CD4-positive, alpha-beta T cell treated with Interleukin-1 beta for 1 hour (primary cell): ENCODE measurements at regions not wholly inside any gene's neighbourhood (a gene's known extent, or its start where the extent isn't known, plus 50 kb on each side); places are given as distances from the start of the nearest gene placed in this dataset.
"Not testable (repeated sequence)": the region's sequence is repeated elsewhere in the genome, so short reads cannot be mapped to it uniquely, and the experiment has no call there.

Experiments used
- DNase-seq, 2 donors: peaks; one replicate each; pipeline ENCODE4 v3.0.0-alpha.2; 2020 to 2022

DNA sequence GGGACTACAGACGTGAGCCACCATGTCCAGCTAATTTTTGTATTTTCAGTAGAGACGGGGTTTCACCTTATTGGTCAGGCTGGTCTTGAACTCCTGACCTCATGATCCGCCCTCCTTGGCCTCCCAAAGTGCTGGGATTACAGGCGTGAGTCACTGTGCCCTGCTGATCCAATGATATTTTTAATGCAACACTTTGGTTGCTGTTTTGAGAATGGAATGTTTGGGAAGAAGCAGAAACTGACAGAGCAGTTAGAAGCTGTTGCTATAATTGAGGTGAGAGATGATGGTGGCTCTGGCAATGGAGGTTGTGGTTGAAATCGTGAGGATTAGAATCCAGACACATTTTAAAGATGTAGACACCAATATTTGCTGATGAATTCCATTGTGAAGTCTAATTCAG, 1209.9 kb upstream of the GOT2 start:
- DNase-seq, result not testable (repeated sequence)

DNA sequence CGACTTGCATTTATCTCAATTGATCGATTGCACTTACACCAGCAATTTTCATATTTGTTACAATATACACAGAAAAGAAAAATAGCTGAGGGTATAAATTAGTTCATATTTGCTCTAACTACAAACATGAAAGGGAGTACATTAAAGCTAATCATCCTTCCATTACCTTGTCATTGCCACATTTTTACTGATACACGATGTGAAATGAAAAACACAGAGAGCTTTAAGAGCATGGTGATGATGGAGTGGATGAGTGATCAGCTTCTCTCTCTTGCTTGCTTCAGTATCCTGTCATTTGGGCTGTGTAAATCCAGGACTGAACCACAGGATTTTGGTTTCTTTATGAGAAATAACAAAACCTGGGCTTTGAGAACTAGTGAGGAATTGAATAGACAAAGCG, 1207.5 kb upstream of the GOT2 start:
- DNase-seq, result no peak

DNA sequence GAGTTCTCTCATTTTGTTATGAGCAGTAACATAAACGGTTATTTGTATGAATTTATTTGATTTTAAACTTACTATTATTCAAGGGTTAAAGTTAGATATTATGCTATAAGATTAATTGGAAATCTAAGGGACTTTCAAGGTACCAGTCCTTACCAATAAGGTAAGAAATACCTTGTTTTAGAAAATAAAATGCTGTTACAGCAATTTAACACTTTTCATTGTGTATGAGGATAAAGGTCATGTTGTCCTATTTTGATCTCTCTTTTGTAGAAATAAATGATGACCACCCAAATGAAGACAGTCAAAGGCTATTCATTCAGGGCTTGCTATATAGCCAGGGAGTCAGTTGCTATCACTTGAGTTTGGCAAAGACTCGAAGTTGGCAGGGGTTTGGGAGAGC, 1185.9 kb upstream of the GOT2 start:
- DNase-seq, result no peak

DNA sequence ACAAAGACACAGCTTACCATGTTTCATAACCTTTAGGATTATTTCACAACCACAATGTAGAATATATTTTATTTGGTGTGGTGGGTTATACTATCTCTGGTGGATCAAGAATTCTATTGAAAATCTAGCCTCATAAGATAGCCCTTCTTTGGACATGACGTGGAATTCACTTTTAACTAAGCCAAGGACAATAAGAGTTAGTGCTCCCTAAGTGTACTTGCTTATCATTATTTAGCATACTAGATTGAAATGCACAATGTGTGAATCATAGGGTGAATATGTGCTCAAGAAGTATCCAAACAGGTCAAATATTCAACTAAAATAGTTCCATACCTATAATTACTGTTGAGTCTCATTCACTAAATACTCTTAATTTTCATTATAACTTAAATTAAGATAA, 1179.5 kb upstream of the GOT2 start:
- DNase-seq, result no peak

DNA sequence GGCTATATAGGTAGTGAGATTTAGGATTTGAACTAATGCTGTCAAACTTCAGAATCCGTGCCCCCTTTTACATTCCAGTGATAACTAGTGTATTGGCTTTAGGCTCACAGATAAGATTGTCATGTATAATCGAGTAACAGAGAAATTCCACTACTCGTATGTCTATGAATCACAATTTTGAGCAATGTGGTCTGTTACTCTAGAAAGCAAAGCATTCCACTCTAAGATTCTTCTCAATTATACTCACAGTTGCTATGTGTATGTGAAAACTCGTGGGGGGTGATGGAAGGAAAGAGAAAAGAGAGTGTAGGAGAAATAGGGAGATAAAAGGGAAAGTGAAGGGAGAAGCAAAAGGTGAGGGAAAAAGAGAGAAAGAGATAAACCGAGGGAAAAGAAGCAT, 1175.1 kb upstream of the GOT2 start:
- no peak for DNase-seq

DNA sequence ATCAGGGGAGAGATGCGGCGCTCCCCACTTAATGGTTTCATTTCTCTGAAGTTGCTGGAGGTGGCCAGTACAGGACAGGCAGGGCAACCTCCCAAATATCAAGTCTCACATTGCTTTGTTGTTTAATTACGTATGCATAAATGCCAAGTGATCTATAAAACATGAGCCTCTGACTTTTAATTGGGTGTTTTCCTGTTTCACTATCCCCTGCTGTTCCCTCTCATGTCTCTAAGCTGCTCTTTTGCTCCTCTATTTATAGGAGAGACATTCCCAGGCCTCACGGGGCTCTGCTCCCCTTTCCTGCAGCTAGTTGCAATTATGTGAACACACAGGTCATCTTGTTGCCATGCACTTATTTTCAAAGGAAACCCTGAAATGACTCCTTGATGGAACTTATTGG, 1173.5 kb upstream of the GOT2 start:
- DNase-seq, result no peak

DNA sequence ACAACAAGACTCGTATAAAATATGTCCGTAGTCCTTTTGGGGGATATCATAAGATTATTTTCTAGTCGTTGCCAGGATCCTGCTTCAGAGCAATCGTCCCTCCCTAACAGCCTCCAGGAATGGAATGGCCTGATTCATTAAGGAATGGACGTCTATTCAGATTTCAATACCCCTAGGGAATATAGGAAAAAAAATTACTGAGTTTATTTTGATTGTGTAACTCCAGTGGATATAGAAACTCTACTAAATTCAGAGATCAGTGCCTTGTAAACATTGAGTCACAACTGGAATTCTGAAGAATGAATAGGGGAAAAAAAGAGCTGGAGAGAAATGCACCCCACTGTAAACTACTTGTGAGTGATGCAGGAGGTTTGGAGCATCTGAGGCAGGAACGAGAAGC, 1171.5 kb upstream of the GOT2 start:
- no peak for DNase-seq

DNA sequence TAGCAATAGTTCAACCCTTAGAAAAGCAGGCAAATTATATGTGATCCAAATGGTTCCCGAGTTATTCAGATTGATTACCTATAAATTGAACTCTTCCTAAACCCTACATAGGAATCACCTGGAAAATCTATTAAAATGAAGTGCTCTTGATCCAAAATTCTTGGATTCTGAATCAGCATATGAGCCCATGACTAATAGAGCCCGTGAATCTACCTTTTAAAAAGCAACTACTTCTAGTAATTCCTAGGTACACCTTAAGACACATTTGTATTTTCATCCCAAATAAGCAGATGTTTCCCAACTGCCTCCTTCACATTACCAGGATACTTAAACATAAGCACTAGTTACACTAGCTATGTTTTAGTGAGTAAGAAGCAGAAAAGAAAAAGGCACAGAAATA, 1171.0 kb upstream of the GOT2 start:
- no peak for DNase-seq

DNA sequence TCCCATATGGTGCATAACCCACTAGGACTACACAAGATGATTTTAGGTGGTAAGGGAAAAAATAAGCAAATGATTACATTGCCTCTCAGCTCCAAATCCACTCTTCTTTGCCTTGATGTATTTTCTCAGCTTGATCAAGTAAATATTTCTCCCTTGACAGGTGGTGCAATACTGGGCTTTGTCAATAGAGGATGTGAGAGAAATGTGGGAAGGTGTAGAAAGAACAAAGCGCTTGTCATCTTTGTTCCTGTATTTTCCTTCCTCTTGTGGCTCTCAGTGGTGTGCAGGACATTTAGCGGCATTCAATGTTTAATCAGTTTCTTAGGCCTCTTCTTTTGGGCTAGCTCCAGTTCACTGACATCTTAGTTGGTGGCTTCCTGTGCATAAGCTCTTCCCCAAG, 1165.8 kb upstream of the GOT2 start:
- no peak for DNase-seq

DNA sequence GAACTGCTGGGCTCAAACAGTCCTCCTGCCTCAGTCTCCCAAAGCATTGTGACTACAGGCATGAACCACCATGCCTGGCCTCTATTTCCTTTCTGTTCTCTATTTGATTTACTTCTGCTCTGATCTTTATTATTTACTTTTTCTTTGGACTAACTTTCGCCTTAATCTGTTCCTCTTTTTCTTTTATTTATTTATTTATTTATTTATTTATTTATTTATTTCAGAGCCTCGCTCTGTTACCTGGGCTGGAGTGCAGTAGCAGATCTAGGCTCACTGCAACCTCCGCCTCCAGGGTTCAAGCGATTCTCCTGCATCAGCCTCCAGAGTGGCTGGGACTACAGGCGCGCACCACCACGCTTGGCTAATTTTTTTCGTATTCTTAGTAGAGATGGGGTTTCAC, 1158.3 kb upstream of the GOT2 start:
- DNase-seq, result no peak

DNA sequence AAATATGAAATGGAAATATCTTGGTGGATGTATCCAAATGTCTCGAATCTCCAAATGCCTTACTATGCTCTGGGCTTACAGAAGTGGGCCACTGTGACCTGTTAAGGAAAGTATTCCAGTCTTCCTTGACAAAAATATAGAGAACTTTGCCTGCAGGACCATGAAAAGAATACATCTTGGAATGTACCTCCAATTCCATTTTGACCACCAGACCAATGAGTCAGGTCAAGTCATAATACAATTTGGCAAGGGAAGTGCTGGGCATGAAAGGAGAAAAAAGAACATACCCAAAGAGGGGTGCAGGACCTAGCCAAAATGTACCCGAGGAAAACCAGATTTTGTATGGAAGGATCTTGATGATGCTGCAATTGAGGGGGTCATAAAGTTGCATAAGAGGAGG, 1153.7 kb upstream of the GOT2 start:
- DNase-seq, result no peak

DNA sequence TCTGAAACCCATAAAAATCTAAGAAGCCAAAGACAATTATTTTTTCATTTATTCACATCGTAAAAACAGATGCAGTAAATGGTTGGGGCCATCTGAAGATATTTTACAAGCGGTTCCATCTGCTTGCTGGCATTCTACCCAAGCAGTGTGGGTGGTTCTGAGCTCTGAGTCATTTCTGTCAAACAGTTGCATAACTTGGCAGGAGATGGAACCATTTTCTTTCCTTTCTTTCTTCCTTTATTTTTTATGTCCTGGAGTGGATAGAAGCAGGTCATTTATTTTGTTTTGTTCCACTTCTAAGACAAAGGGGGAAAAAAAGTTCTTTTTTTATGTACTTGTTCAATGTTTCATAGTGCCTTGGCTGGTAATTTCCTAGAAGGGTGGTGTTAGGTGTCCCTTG, 1151.9 kb upstream of the GOT2 start:
- no peak for DNase-seq

DNA sequence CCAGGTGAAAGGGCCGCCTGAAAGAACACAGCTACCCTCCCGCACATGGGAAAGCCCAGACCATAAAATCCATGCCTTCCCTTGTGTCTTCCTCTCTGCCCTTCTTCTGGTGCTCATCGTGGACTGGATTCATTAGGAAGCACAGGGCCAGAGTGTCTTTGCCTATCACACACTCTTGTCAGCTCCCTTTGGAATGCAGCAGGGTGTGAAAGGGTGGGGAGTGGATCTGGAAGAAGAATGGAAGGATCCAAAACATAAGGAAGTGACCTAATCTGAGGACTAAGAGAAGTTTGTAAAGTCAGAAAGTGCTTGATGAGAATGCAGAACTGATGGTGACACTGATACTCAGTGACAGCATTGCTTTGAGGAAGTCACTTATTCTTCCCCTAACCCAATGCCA, 1147.3 kb upstream of the GOT2 start:
- DNase-seq, result no peak

DNA sequence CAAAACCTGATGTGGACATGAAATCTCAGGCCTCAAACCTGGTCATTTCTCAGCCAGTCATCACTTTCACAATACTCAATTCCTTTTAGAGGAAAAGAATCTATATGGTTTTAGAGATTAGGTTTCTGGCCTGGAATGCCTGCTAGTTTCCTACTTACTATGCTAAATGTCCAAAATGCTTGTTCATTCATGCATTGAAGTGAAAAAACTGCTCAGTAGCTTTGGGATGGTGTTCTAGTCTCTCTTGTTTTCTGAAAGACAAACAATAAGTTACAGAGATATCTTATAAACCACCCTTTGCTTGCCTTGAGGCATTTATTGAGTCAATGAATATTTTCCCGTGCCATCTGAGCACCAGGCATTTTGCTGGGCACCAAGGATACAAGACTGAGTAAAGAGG, 1146.5 kb upstream of the GOT2 start:
- DNase-seq, result no peak

DNA sequence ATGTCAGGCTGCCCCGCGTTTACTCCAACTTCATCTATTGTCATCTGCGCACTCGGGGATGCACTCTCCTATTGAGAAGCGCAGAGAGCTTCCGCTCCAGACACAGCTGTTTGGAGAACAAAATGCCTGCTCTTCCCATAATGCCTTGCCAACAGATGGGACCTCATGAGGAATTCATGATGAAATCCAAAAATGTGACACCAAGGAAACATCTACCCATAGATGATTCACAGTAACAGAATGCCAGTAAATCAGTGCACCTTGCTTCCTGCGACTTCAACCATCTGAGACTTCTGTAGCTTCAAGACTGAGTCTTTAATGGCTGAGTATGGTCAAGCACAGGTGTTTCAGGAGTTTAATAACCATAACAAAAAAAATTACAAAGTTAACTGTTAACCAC, 1144.9 kb upstream of the GOT2 start:
- DNase-seq, result no peak

DNA sequence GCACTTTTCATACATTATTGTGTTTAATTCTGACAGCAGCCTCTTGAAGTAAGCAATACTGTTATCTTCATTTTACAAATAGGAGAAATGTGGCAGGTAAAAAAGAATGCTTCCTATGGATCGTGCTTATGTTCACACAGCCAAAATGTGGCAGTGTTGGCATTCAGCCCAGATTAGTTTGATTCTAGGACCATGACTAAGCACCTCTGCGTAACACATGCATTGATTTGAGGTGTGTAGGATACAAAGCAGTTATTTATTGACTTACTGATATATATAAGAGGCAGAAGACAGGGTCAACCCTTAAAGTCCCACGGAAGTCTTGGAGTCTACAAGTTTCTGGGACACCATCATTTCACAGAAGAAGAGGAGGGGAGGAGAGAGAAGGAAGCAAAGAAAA, 1144.4 kb upstream of the GOT2 start:
- no peak for DNase-seq

DNA sequence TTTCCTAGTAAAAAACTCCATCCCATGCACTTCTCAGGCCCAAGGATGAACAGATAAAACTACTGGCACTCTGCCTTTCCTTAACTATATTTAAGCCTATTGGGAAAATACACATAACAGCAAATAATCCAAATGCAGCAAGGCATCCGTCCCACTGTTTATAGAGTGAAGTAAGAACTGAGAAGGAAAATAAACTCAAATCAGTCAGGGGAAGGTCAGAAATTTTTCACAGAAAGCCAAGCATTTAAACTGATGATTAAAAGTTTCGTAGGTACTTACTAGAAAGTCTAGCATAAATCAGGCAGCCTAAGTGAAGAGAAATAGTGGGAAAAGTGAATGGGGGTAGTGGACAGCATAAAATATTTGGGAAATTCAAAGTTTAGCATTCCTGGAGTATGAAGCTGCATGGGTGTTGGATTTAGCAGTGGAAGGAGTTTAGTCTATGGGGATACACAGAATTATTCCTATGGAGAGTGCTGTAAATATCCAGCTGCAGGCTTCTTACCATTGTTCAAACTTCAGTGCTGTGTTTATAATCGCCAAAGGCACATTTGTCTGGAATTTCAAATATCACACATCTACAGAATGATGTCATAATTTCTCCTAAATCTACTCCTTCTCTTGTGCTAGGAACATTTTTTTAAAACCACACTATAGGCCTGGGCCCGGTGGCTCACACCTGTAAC, 1131.0 kb upstream of the GOT2 start:
- no peak for DNase-seq

DNA sequence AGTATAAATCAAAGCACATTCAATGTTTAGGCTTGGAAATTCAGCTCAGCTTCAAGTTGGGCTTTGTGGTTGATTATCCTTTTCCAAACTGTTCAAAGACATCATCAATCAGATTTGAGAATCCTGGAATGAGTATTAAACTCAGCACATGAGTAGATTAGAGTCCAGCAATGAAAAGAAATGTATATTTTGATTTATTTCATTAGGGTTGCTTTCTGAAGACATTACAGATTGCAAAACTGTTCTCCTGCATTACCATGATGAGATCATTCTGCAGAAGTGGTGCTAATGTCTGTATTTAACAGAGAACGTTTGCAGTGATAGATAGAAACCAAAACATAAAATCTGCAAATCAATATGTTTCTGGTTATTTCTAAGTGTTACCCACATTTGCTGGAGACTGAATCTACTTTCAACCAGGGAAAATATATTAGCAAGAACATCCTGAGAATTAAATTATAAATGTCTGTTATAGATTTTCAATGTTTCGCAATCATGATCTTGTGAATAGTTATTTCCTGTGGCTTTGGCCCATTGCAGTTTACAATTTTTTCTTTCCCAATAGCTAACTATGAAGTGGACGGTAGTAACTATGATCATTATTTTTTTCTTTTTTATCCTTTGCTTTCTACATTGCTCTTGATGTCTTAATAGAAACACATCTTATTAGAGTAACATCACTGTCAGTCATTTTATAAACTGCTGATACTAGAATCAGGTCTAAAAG, 1125.7 kb upstream of the GOT2 start:
- DNase-seq, result no peak

DNA sequence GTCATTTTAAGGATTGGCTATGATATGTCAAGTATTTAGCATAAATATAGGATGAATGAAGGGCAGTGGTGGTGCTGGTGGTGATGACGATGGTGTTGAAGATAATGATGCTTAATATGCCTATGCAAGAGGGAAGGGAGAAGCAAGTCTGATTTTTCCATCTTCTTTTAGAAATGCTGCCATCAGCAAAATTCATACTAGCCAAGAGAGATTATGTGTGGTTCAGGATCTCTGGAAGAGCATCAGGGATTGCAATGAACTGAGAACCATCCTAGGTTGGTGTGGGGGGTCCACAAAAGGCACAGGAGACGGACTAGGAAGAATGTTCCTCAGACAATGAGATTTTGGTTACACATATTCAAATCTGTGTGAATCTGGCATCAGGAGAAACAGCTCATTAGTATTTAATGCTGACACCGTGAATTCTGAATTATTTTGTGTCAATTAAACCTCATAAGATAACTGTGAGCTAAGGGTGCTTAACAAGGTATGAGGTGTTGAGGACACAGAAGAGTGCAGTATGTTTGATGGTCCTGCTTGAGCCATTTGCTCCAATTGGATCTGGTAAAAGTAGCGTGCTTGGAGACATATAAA, 1120.8 kb upstream of the GOT2 start:
- no peak for DNase-seq

DNA sequence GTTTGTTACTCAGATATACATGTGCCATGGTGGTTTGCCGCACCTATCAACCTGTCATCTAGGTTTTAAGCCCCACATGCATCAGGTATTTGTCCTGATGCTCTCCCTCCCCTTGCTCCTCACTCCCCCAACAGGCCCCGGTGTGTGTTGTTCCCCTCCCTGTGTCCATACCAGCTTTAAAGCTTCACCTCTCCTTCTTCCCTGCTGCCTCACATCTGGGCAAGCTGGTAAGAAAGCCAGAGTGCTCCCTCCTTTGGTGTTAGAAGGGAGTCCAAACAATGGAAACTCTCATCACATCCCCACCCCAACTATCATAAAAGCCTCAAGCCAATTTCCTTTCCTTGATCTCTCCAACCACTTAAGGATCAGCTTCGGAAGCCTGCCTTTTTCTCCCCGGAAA, 1115.6 kb upstream of the GOT2 start:
- DNase-seq, result no peak

DNA sequence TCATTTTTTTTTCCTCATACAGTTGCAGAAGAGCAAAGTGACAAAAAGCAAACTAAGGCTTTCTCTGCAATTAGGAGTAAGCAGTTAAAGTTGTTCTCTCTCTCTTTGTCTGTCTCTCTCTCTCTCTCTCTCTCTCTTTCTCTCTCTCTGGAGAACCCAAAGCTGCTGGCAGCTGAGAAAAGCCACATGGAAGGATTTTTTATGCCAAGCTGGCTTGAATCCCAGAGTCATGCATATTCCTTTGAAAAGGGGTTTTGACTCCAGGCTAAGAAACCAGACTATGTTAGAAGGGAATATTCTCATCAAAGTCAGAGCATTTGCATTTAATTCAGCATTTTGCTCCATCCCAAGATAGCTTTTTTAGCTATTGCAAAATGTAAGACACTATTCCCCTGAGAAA, 1114.2 kb upstream of the GOT2 start:
- DNase-seq, result no peak

DNA sequence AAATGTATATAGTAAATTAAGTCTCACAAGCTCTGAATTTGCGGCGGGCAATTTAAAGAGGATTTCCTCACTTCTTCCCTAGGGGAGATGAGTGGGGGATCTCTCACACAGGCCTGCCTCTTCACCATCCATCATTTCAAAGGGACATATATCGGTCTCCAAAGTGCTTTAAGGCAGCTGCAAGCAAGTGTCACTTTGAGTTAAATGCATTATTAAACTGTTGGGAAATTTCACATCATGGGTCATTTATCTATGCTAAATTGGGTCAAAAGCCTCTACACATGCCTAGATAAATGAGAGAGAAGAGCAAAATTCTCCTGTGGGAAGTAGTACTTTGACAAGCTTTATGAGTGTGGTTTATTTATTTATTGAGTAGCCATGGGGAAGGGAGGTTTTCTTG, 1106.1 kb upstream of the GOT2 start:
- no peak for DNase-seq

DNA sequence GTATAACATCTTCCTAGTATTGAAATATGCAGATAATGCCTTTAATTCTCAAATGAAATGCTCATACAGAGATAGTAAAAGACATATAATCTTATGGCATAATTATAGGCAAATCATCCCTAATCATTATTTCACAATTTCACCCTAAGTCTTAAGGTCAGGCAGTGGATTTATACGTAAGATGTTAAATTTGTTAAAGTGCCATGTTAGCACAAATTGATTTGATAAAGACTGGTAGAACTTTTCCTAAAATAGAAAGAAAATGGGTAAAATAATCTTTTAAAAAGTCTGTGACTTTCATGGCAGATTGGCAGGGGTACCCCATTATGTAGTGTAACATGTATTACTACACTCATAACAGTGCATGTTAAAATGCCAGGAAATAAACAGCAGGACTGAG, 1092.7 kb upstream of the GOT2 start:
- DNase-seq, result no peak

DNA sequence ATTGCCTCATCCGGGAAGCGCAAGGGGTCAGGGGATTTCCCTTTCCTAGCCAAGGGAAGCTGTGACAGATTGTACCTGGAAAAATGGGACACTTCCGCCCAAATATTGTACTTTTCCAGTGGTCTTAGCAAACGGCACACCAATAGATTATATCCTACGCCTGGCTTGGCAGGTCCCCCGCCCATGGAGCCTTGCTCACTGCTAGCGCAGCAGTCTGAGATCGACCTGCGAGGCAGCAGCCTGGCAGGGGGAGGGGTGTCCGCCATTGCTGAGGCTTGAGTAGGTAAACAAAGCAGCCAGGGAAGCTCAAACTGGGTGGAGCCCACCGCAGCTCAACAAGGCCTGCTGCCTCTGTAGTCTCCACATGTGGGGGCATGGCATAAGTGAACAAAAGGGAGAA, 1075.4 kb upstream of the GOT2 start:
- not testable (repeated sequence) for DNase-seq

DNA sequence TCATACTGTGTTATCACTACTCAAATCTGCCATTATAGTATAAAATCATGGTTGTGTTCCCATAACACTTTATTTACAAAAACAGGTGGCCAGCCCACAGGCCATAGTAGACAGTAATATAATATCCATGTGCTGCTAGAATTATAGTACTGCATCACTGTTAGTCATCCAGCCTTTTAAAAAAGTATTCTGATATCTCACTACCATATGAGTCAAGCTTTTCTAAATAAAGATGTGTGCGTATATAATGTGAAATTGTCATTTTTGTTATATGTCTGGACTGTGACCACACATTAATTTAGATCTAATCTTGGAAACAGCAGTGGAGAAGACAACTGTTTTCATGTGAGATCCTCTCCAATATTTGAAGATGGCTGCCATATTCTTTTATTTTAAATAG, 1049.1 kb upstream of the GOT2 start:
- DNase-seq, result no peak
